Hepatocyte (in vitro differentiated cells): ENCODE measurements at regions not wholly inside any gene's neighbourhood (a gene's known extent, or its start where the extent isn't known, plus 50 kb on each side); places are given as distances from the start of the nearest gene placed in this dataset.

Experiments used
- DNase-seq: peaks from one replicate; pipeline ENCODE4 v3.0.0-alpha.2; 2016; ENCODE audit warnings: low spot score
- H2AFZ ChIP-seq: fragments of 200-600 bp; sonication (generic); 2 replicates; pipeline ENCODE4 v1.6.0; 2016; ENCODE audit warnings: antibody characterized with exemption, mild to moderate bottlenecking
- H3K27ac ChIP-seq: fragments of 200-600 bp; sonication (generic); 2 replicates; pipeline ENCODE4 v1.5.1; 2016; ENCODE audit warnings: mild to moderate bottlenecking
- H3K27me3 ChIP-seq: fragments of 200-600 bp; sonication (generic); 2 replicates; pipeline ENCODE4 v1.6.1; 2016
- H3K36me3 ChIP-seq: fragments of 200-600 bp; sonication (generic); replicated peaks from 2 replicates; pipeline ENCODE4 v1.5.1; 2016; ENCODE audit warnings: low read depth; ENCODE audit not compliant: insufficient read depth
- H3K4me1 ChIP-seq: fragments of 200-600 bp; sonication (generic); 2 replicates; pipeline ENCODE4 v1.5.1; 2016; ENCODE audit warnings: mild to moderate bottlenecking, moderate library complexity; ENCODE audit not compliant: insufficient read depth
- H3K4me2 ChIP-seq: fragments of 200-600 bp; sonication (generic); 2 replicates; pipeline ENCODE4 v1.6.0; 2016
- H3K4me3 ChIP-seq: fragments of 200-600 bp; sonication (generic); 2 replicates; pipeline ENCODE4 v1.5.1; 2016; ENCODE audit warnings: mild to moderate bottlenecking
- H3K79me2 ChIP-seq: fragments of 200-600 bp; sonication (generic); 2 replicates; pipeline ENCODE4 v1.6.0; 2017; ENCODE audit warnings: mild to moderate bottlenecking
- H3K9me2 ChIP-seq: fragments of 200-600 bp; sonication (generic); replicated peaks from 2 replicates; pipeline ENCODE4 v1.6.0; 2017; ENCODE audit warnings: mild to moderate bottlenecking; ENCODE audit not compliant: insufficient read depth
- H3K9me3 ChIP-seq: fragments of 200-600 bp; sonication (generic); 2 replicates; pipeline ENCODE4 v1.5.1; 2016; ENCODE audit warnings: low read depth, mild to moderate bottlenecking
- H4K20me1 ChIP-seq: fragments of 200-600 bp; sonication (generic); 2 replicates; pipeline ENCODE4 v1.6.0; 2016; ENCODE audit warnings: mild to moderate bottlenecking; ENCODE audit not compliant: insufficient read depth, poor library complexity, severe bottlenecking
- EZH2 ChIP-seq: fragments of 200-600 bp; sonication (generic); IDR thresholded peaks from 2 replicates; pipeline ENCODE4 v1.6.1; 2016; ENCODE audit warnings: antibody characterized with exemption, mild to moderate bottlenecking, borderline replicate concordance
- EZH2phosphoT487 ChIP-seq: fragments of 200-600 bp; sonication (generic); IDR thresholded peaks from one replicate; pipeline ENCODE4 v1.6.1; 2018; ENCODE audit warnings: antibody characterized with exemption, mild to moderate bottlenecking, low read depth, moderate library complexity; ENCODE audit not compliant: unreplicated experiment, severe bottlenecking
- WGBS: methylation state at CpG from one replicate; pipeline ENCODE4 v1.1.6; 2016; ENCODE audit warnings: low lambda C conversion rate; ENCODE audit errors: missing lambda C conversion rate; 5-methylcytosine and 5-hydroxymethylcytosine counted together
- TF ChIP-seq, protein P1 (sequence below): fragments of 200-600 bp; sonication (generic); IDR thresholded peaks from 2 replicates; pipeline ENCODE4 v1.5.1; 2016; ENCODE audit warnings: antibody characterized with exemption, mild to moderate bottlenecking; ENCODE audit not compliant: poor library complexity

DNA sequence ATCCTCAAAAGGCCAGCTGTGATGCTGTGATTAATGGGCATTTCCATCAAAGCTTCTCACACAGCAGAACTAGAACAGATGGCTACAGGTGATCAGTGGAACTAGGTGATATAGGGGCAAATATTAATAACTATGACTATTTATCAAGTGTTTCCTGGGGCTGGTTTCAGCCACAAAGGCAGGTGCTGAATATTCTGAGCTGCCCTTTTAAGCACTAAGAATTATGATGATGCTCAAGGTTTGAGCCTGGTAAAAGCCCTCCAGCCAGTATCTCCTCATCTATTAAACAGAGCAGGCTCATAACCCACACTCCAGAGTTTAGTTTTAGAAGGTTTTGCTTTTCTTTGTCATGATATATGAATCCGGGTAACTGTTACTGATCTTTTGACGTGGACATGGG lies 129.5 kb upstream of the ACP3 start:
- H3K79me2 ChIP-seq = no peaks in the 10 kb centered on the region
- TF ChIP-seq EZH2 (no peak), EZH2phosphoT487 (no peak)
- peaks cover 8% of the 10 kb centered on the region for H3K27me3 ChIP-seq
- no peak overlapping the region for H2AFZ ChIP-seq
- no peaks in the 10 kb centered on the region for H3K9me3 ChIP-seq
- no peaks in the 10 kb centered on the region for H4K20me1 ChIP-seq
- no peak overlapping the region for H3K4me2 ChIP-seq
- 72% methylated on average over 2 of the region's 2 CpGs for WGBS
- no peak overlapping the region for H3K4me3 ChIP-seq
- H3K9me2 ChIP-seq = no peaks in the 10 kb centered on the region
- no peak overlapping the region for H3K27ac ChIP-seq
- H3K36me3 ChIP-seq = no peaks in the 10 kb centered on the region
- DNase-seq = no peak
- no peaks in the 10 kb centered on the region for H3K4me1 ChIP-seq

DNA sequence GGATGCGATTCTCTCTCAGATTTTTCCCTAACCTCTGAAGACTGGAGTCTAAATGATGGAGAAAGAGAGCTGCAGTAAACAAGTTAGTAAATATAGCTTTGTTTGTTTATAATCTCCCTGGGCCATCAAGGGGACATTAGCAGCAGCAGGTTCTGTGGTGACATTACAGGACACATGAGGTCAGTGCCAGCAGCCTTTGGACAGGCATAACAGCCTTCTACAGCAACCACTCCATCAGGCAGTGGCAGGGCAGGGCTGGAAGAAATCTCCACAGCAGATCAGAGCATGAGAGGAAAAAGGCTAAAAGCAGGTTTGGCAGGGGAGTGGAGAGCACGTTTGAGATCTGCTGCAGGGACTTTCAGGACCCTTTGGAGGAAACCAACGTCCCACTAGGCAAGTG lies 127.6 kb upstream of the ACP3 start:
- H3K9me3 ChIP-seq = no peaks in the 10 kb centered on the region
- no peak overlapping the region for H3K4me2 ChIP-seq
- no peak for DNase-seq
- no peak for TF ChIP-seq EZH2
- TF ChIP-seq, protein P1, sequence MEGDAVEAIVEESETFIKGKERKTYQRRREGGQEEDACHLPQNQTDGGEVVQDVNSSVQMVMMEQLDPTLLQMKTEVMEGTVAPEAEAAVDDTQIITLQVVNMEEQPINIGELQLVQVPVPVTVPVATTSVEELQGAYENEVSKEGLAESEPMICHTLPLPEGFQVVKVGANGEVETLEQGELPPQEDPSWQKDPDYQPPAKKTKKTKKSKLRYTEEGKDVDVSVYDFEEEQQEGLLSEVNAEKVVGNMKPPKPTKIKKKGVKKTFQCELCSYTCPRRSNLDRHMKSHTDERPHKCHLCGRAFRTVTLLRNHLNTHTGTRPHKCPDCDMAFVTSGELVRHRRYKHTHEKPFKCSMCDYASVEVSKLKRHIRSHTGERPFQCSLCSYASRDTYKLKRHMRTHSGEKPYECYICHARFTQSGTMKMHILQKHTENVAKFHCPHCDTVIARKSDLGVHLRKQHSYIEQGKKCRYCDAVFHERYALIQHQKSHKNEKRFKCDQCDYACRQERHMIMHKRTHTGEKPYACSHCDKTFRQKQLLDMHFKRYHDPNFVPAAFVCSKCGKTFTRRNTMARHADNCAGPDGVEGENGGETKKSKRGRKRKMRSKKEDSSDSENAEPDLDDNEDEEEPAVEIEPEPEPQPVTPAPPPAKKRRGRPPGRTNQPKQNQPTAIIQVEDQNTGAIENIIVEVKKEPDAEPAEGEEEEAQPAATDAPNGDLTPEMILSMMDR = no peak
- no peak for TF ChIP-seq EZH2phosphoT487
- H2AFZ ChIP-seq = no peak overlapping the region
- no peak overlapping the region for H3K27ac ChIP-seq
- no peak overlapping the region for H3K4me3 ChIP-seq
- no peaks in the 10 kb centered on the region for H3K36me3 ChIP-seq
- no peaks in the 10 kb centered on the region for H4K20me1 ChIP-seq
- H3K79me2 ChIP-seq = no peaks in the 10 kb centered on the region
- 46% methylated on average over 3 of the region's 3 CpGs for WGBS
- H3K27me3 ChIP-seq = peaks cover 8% of the 10 kb centered on the region
- no peaks in the 10 kb centered on the region for H3K9me2 ChIP-seq
- no peaks in the 10 kb centered on the region for H3K4me1 ChIP-seq

DNA sequence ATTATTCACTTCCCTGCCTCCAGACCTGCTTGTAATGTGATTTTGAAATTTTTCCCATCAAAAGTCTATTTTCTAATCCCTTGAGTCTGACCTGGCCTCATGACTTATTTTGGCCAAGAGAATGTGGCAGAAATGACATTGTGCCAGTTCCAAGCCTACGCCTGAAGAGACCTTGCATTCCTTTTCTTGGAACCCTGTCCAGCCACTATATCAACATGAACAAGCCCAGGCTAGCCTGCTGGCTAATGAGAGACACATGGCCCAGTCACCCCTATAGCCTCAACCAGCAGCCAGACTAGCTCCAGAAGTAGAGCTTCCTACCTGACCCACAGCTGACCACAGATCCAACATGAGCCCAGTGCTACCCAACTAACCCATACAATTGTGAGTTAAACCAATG lies 121.1 kb upstream of the ACP3 start:
- no peaks in the 10 kb centered on the region for H3K27me3 ChIP-seq
- no peak for DNase-seq
- H3K36me3 ChIP-seq = no peaks in the 10 kb centered on the region
- H3K4me2 ChIP-seq = no peak overlapping the region
- no peaks in the 10 kb centered on the region for H3K79me2 ChIP-seq
- H3K4me1 ChIP-seq = no peaks in the 10 kb centered on the region
- H2AFZ ChIP-seq = no peak overlapping the region
- WGBS = 100% methylated on average over 1 of the region's 1 CpG
- H3K4me3 ChIP-seq = no peak overlapping the region
- no peaks in the 10 kb centered on the region for H3K9me2 ChIP-seq
- no peaks in the 10 kb centered on the region for H3K9me3 ChIP-seq
- no peak overlapping the region for H3K27ac ChIP-seq
- no peaks in the 10 kb centered on the region for H4K20me1 ChIP-seq
- TF ChIP-seq EZH2phosphoT487 = no peak
- no peak for TF ChIP-seq EZH2
- TF ChIP-seq, protein P1 = no peak

DNA sequence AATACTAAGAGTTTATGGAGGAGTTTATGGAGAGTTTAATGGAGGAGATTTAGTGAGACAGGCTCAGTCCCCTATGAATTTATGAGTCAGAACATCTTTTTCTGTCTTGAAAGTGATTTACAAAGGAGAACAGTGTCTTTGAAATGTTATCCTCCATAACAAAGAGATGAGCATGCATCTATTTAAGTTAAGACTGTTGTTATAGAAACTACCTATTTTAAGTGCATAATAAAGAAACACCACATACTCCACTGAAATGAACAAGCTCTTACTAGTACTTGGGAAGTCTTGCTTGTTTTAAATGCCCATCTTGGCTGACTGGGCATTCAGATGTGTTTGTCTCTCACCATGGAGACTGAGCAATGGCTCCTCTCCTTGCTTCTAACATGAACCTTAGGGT lies 118.7 kb upstream of the ACP3 start:
- Histone ChIP-seq H3K4me3 (no peak overlapping the region), H3K27ac (no peak overlapping the region), H3K4me2 (no peak overlapping the region), H4K20me1 (no peaks in the 10 kb centered on the region), H3K36me3 (no peaks in the 10 kb centered on the region), H2AFZ (no peak overlapping the region), H3K27me3 (no peaks in the 10 kb centered on the region), H3K4me1 (no peaks in the 10 kb centered on the region), H3K9me2 (no peaks in the 10 kb centered on the region), H3K79me2 (no peaks in the 10 kb centered on the region), H3K9me3 (no peaks in the 10 kb centered on the region)
- no peak for DNase-seq
- TF ChIP-seq, protein P1 = no peak
- TF ChIP-seq EZH2phosphoT487 = no peak
- no peak for TF ChIP-seq EZH2
